IMR-90 (cell line): ENCODE measurements at regions not wholly inside any gene's neighbourhood (a gene's known extent, or its start where the extent isn't known, plus 50 kb on each side); places are given as distances from the start of the nearest gene placed in this dataset.

Experiments used
- ATAC-seq: fragments of 200-7000 bp; cut with Tn5 transposase; 2 replicates; pipeline ENCODE4 v1.9.1; 2020; ENCODE audit warnings: low read depth, mild to moderate bottlenecking, moderate library complexity
- BruUV-seq: library from RNA; stranded (reverse); fragments of 400-500 nt; replicated peaks from 2 replicates; lab custom pipeline; 2021; lab: Mats Ljungman, UMichigan
- CTCF ChIA-PET: fragments of 300-600 bp; formaldehyde crosslinking; extraction: SDS; loops from one replicate; lab custom pipeline; 2021; ENCODE audit warnings: antibody characterized with exemption; lab: Yijun Ruan, JAX
- POLR2A ChIA-PET: fragments of 300-600 bp; sonication (Branson Sonifier 250); formaldehyde crosslinking; loops from one replicate; lab custom pipeline; 2022; ENCODE audit warnings: antibody characterized with exemption; ENCODE audit not compliant: unreplicated experiment; lab: Charles Lee
- DNase-seq: peaks from one replicate; pipeline ENCODE4 v3.0.0; 2013
- H2AFZ ChIP-seq: replicated peaks from 2 replicates; pipeline ENCODE3; 2013; ENCODE audit warnings: low read length, mild to moderate bottlenecking; ENCODE audit not compliant: poor library complexity
- H2AK5ac ChIP-seq: 2 replicates; pipeline ENCODE4 v1.6.1; 2013; ENCODE audit warnings: low read depth, low read length, inconsistent platforms
- H2AK9ac ChIP-seq: replicated peaks from 2 replicates; pipeline ENCODE3; 2013; ENCODE audit warnings: mild to moderate bottlenecking, low read depth, low read length, moderate library complexity; ENCODE audit not compliant: poor library complexity
- H2BK120ac ChIP-seq: 2 replicates; pipeline ENCODE4 v1.6.1; 2013; ENCODE audit warnings: low read depth, low read length, inconsistent platforms
- H2BK15ac ChIP-seq: 3 replicates; pipeline ENCODE4 v1.6.1; 2013; ENCODE audit warnings: low read depth, low read length, inconsistent platforms
- H2BK20ac ChIP-seq: 2 replicates; pipeline ENCODE4 v1.6.1; 2013; ENCODE audit warnings: low read depth, mild to moderate bottlenecking, inconsistent platforms, low read length, moderate library complexity
- H2BK5ac ChIP-seq: 2 replicates; pipeline ENCODE4 v1.6.1; 2013; ENCODE audit warnings: mild to moderate bottlenecking, low read depth, low read length, inconsistent platforms; ENCODE audit not compliant: poor library complexity, severe bottlenecking
- H3K14ac ChIP-seq: replicated peaks from 2 replicates; pipeline ENCODE4 v1.6.1; 2013; ENCODE audit warnings: low read depth, low read length, inconsistent platforms
- H3K18ac ChIP-seq: 2 replicates; pipeline ENCODE4 v1.6.1; 2013; ENCODE audit warnings: low read depth, low read length, control low read depth
- H3K23ac ChIP-seq: 2 replicates; pipeline ENCODE4 v1.6.1; 2013; ENCODE audit warnings: low read depth, low read length, inconsistent platforms
- H3K27ac ChIP-seq: 2 replicates; pipeline ENCODE4 v1.5.1; 2013; ENCODE audit warnings: mild to moderate bottlenecking, control low read depth, low read length; ENCODE audit not compliant: insufficient read depth
- H3K27me3 ChIP-seq: 2 replicates; pipeline ENCODE4 v1.6.1; 2013; ENCODE audit warnings: low read length; ENCODE audit not compliant: control insufficient read depth, insufficient read depth
- H3K36me3 ChIP-seq: 2 replicates; pipeline ENCODE4 v1.6.1; 2013; ENCODE audit warnings: low read length, mixed read lengths; ENCODE audit not compliant: control insufficient read depth, insufficient read depth
- H3K4ac ChIP-seq: 2 replicates; pipeline ENCODE4 v1.6.1; 2013; ENCODE audit warnings: low read depth, low read length, inconsistent platforms
- H3K4me1 ChIP-seq: 2 replicates; pipeline ENCODE4 v1.6.1; 2013; ENCODE audit warnings: low read length, mixed read lengths; ENCODE audit not compliant: control insufficient read depth, insufficient read depth
- H3K4me2 ChIP-seq: 2 replicates; pipeline ENCODE4 v1.6.1; 2013; ENCODE audit warnings: low read depth, mild to moderate bottlenecking, control low read depth, low read length, moderate library complexity
- H3K4me3 ChIP-seq: 2 replicates; pipeline ENCODE4 v1.5.1; 2013; ENCODE audit warnings: low read depth, mild to moderate bottlenecking, control low read depth, low read length, moderate library complexity; ENCODE audit not compliant: insufficient read depth
- H3K56ac ChIP-seq: 2 replicates; pipeline ENCODE4 v1.6.1; 2013; ENCODE audit warnings: low read length, inconsistent platforms; ENCODE audit not compliant: insufficient read depth; ENCODE audit errors: extremely low read depth
- H3K79me1 ChIP-seq, 2 experiments: 2 replicates each; pipeline ENCODE4 v1.6.1; 2013; ENCODE audit warnings: low read length in 2 of 2, inconsistent platforms in 1 of 2, low read depth in 1 of 2
- H3K9ac ChIP-seq: 2 replicates; pipeline ENCODE4 v1.6.1; 2013; ENCODE audit warnings: low read depth, low read length, control low read depth
- H3K9me1 ChIP-seq: 2 replicates; pipeline ENCODE4 v1.6.1; 2013; ENCODE audit warnings: low read length, inconsistent platforms; ENCODE audit not compliant: insufficient read depth
- H3K9me3 ChIP-seq: 2 replicates; pipeline ENCODE4 v1.6.1; 2013; ENCODE audit warnings: low read length; ENCODE audit not compliant: control insufficient read depth, insufficient read depth
- H4K20me1 ChIP-seq: 2 replicates; pipeline ENCODE4 v1.6.1; 2013; ENCODE audit warnings: low read length, inconsistent platforms; ENCODE audit not compliant: insufficient read depth
- H4K5ac ChIP-seq: 2 replicates; pipeline ENCODE4 v1.6.1; 2013; ENCODE audit warnings: mild to moderate bottlenecking, low read depth, low read length, control low read depth
- H4K8ac ChIP-seq, 2 experiments: 2 replicates each; pipeline ENCODE4 v1.6.1; 2013; ENCODE audit warnings: low read depth in 2 of 2, low read length in 2 of 2, control low read depth in 1 of 2, inconsistent platforms in 1 of 2
- H4K91ac ChIP-seq: 2 replicates; pipeline ENCODE4 v1.6.1; 2013; ENCODE audit warnings: low read depth, low read length, inconsistent platforms; ENCODE audit not compliant: insufficient read depth
- BHLHE40 ChIP-seq: fragments of 150-350 bp; IDR thresholded peaks from 2 replicates; pipeline ENCODE4 v1.6.1; 2016; ENCODE audit warnings: mild to moderate bottlenecking, low read depth, low read length
- CHD1 ChIP-seq: IDR thresholded peaks from 2 replicates; pipeline ENCODE4 v1.6.1; 2012; ENCODE audit warnings: low read depth, low read length, improper control_type of control experiment
- ELK1 ChIP-seq: fragments of 150-350 bp; IDR thresholded peaks from 2 replicates; pipeline ENCODE4 v1.6.1; 2016; ENCODE audit warnings: low read depth, mild to moderate bottlenecking, low read length, moderate library complexity, borderline replicate concordance
- FOS ChIP-seq: fragments of 150-350 bp; IDR thresholded peaks from 2 replicates; pipeline ENCODE4 v1.6.1; 2016; ENCODE audit warnings: low read depth, low read length
- MAFK ChIP-seq: IDR thresholded peaks from 2 replicates; pipeline ENCODE4 v1.6.1; 2012; ENCODE audit warnings: low read depth, low read length, improper control_type of control experiment
- NFE2L2 ChIP-seq: fragments of 150-350 bp; IDR thresholded peaks from 2 replicates; pipeline ENCODE4 v1.6.1; 2016; ENCODE audit warnings: low read depth, mild to moderate bottlenecking, low read length
- RAD21 ChIP-seq: IDR thresholded peaks from 2 replicates; pipeline ENCODE4 v1.6.1; 2012; ENCODE audit warnings: low read length, improper control_type of control experiment
- RFX5 ChIP-seq: IDR thresholded peaks from 2 replicates; pipeline ENCODE4 v1.8.0; 2012; ENCODE audit warnings: low read depth, mild to moderate bottlenecking, low read length, moderate library complexity
- SMC3 ChIP-seq: fragments of 150-350 bp; IDR thresholded peaks from 2 replicates; pipeline ENCODE4 v1.6.1; 2016; ENCODE audit warnings: low read depth, mild to moderate bottlenecking, antibody characterized with exemption, low read length, moderate library complexity
- USF2 ChIP-seq: fragments of 150-350 bp; IDR thresholded peaks from 2 replicates; pipeline ENCODE4 v1.6.1; 2017; ENCODE audit warnings: mild to moderate bottlenecking, antibody characterized with exemption, low read length, low read depth
- WGBS, 2 experiments: methylation state at CpG; one replicate each; pipeline versions ENCODE4 v1.1.5 to v1.1.7; 2013; ENCODE audit warnings: missing lambda C conversion rate in 2 of 2; ENCODE audit not compliant: insufficient read length in 1 of 2; ENCODE audit errors: extremely low coverage in 2 of 2; 5-methylcytosine and 5-hydroxymethylcytosine counted together
- dilution Hi-C: fragments of 300-500 bp; cut with HindIII; formaldehyde crosslinking; loops from one replicate; pipeline ENCODE4 v1.14.3; 2018; ENCODE audit warnings: low sequenced_read_pairs; ENCODE audit not compliant: unreplicated experiment
- in situ Hi-C: fragments of 300-500 bp; cut with MboI; formaldehyde crosslinking; loops from 3 replicates; pipeline ENCODE4 v1.14.3; 2019; ENCODE audit warnings: low sequenced_read_pairs, inconsistent platforms, mixed read lengths
- intact Hi-C: fragments of 100-400 bp; cut with micrococcal nuclease; formaldehyde crosslinking; loops from 2 replicates; pipeline ENCODE4 v1.10.0; 2022
- TF ChIP-seq, protein P1 (sequence below): conservative IDR thresholded peaks from 2 replicates; pipeline ENCODE4 v1.5.1; 2012; ENCODE audit warnings: mild to moderate bottlenecking, low read depth, low read length, improper control_type of control experiment

DNA sequence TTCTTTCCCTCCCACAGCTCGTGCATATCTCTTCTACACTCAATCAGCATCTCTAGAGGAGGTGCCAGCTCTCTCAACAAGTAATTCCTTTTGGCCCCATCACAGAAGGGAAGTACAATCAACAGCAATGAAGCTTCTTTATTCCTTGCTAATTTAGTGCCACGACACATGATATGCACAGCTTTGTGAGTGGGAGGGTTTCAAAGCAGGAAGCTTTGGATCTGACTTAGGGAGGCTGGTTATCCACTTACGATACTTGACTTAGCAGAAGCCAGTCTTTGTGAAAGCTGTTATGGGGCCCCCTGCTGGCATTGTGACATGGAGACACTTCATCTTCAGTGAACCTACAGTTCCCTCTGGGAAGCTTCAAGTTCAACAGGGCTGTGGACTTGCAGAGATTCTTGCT lies 81.0 kb downstream of the TMEM100 start:
- dilution Hi-C loops: no loop called here
- ChIA-PET CTCF (interaction anchor here (0.6 to 1.8 kb wide), 6 partner anchors 8 to 128 kb away, joined by 3 to 8 read pairs (median 5); no protein-coding TSS in a partner anchor), POLR2A (no interaction called here)
- Histone ChIP-seq H3K4me2 (no peak overlapping the region), H2AK5ac (no peak overlapping the region), H3K9me3 (no peaks in the 10 kb centered on the region), H2BK20ac (peak overlapping the region; percentile 34; the same call in 1 of the 2 replicates), H2BK15ac (no peak overlapping the region), H3K27me3 (peaks cover 4% of the 10 kb centered on the region), H3K56ac (no peak overlapping the region), H3K4me3 (no peak overlapping the region), H3K27ac (no peak overlapping the region), H3K36me3 (no peaks in the 10 kb centered on the region), H3K4me1 (no peaks in the 10 kb centered on the region), H4K5ac (no peak overlapping the region), H4K8ac (no peak overlapping the region), H3K4ac (no peak overlapping the region), H3K9me1 (no peaks in the 10 kb centered on the region), H3K79me1 (no peaks in the 10 kb centered on the region), H2BK5ac (no peak overlapping the region), H3K9ac (no peak overlapping the region), H4K20me1 (no peaks in the 10 kb centered on the region), H3K14ac (no peak overlapping the region), H2AK9ac (no peak overlapping the region), H4K91ac (no peak overlapping the region), H3K18ac (no peak overlapping the region), H3K23ac (no peak overlapping the region), H2BK120ac (no peak overlapping the region; the same call in 1 of the 2 replicates), H2AFZ (no peak overlapping the region)
- intact Hi-C loops: loop anchor here (1.0 kb wide), 3 partner anchors 39 to 129 kb away; no protein-coding TSS in a partner anchor
- TF ChIP-seq ELK1 (no peak), RAD21 (peak; percentile 46), BHLHE40 (no peak), USF2 (no peak), FOS (no peak), CHD1 (no peak), SMC3 (peak; percentile 53), RFX5 (no peak), NFE2L2 (no peak), MAFK (no peak)
- TF ChIP-seq, protein P1, sequence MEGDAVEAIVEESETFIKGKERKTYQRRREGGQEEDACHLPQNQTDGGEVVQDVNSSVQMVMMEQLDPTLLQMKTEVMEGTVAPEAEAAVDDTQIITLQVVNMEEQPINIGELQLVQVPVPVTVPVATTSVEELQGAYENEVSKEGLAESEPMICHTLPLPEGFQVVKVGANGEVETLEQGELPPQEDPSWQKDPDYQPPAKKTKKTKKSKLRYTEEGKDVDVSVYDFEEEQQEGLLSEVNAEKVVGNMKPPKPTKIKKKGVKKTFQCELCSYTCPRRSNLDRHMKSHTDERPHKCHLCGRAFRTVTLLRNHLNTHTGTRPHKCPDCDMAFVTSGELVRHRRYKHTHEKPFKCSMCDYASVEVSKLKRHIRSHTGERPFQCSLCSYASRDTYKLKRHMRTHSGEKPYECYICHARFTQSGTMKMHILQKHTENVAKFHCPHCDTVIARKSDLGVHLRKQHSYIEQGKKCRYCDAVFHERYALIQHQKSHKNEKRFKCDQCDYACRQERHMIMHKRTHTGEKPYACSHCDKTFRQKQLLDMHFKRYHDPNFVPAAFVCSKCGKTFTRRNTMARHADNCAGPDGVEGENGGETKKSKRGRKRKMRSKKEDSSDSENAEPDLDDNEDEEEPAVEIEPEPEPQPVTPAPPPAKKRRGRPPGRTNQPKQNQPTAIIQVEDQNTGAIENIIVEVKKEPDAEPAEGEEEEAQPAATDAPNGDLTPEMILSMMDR: peak; percentile 54
- ATAC-seq (peak; percentile 94), DNase-seq (peak; percentile 63)
- BruUV-seq: no TSS peak
- no CpG with 5 or more reads among the region's 3 CpGs for WGBS, 2 experiments
- in situ Hi-C loops: no loop called here
